Stomach smooth muscle (tissue), 2 donors: ENCODE measurements at regions not wholly inside any gene's neighbourhood (a gene's known extent, or its start where the extent isn't known, plus 50 kb on each side); places are given as distances from the start of the nearest gene placed in this dataset.
A peak's percentile ranks its signal among the peaks of the same experiment; 100 is the strongest.

Source experiments
- H3K27ac ChIP-seq: one replicate; pipeline ENCODE4 v1.7.0; 2013; ENCODE audit warnings: mild to moderate bottlenecking, low read length, inconsistent platforms
- H3K27me3 ChIP-seq, 2 donors: one replicate each; pipeline ENCODE4 v1.7.0; 2013; ENCODE audit warnings: low read length in 2 of 2; ENCODE audit not compliant: insufficient read depth in 2 of 2, control insufficient read depth in 1 of 2
- H3K36me3 ChIP-seq, 2 donors: one replicate each; pipeline ENCODE4 v1.7.0; 2013; ENCODE audit warnings: low read length in 2 of 2; ENCODE audit not compliant: control insufficient read depth in 2 of 2, insufficient read depth in 2 of 2
- H3K4me1 ChIP-seq: one replicate; pipeline ENCODE4 v1.7.0; 2013; ENCODE audit warnings: low read length; ENCODE audit not compliant: control insufficient read depth, insufficient read depth
- H3K4me3 ChIP-seq, 2 donors: one replicate each; pipeline ENCODE4 v1.7.0; 2013; ENCODE audit warnings: low read length in 2 of 2
- H3K9ac ChIP-seq, 2 donors: one replicate each; pipeline ENCODE4 v1.7.0; 2013; ENCODE audit warnings: low read length in 2 of 2, mild to moderate bottlenecking in 1 of 2
- H3K9me3 ChIP-seq, 2 donors: one replicate each; pipeline ENCODE4 v1.7.0; 2013; ENCODE audit warnings: low read length in 2 of 2; ENCODE audit not compliant: control insufficient read depth in 2 of 2
- donor health status: healthy.
- donor health status: Pancreatic carcinoma.

DNA sequence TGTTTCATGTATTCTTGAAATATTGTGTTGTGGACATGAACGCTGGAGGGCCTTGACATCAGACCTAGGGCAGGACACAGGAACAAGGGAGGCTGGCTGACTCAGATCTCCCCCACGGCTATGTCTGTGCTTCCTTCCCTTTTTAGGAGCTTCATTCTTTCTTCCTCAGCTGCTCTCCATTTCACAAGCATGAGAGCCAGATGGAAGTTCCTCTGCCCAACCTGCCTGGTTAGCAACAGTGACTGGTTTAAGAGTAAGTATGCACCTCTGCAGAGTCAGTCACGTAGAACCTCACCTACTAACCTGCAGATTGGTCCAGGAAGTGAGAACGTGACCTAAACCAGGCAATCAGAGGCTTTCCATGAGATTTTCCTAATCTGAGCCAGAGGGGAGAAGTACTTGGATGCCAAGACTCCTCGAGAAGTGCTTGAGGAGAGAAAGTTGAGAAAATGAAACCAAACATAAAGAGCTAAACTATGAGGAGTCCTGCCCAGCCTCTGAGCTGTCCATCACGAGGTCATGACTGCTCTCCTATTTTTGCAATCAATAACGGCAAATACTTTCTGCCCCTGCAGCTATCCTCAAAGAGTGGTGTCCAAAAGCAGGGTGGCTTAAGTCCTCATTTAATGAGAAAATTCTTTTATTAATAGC, 465.2 kb upstream of the CITED2 start:
- Histone ChIP-seq H3K9ac (no peak overlapping the region), H3K27me3 (no peaks in the 10 kb centered on the region), H3K36me3 (no peaks in the 10 kb centered on the region), H3K27ac (peak overlapping the region; percentile 32), H3K4me3 (peak overlapping the region in 1 of 2 donors; percentile 24), H3K9me3 (no peaks in the 10 kb centered on the region), H3K4me1 (no peaks in the 10 kb centered on the region)

- Histone ChIP-seq H3K4me1 (no peaks in the 10 kb centered on the region), H3K9me3 (no peaks in the 10 kb centered on the region), H3K9ac (no peak overlapping the region), H3K4me3 (no peak overlapping the region), H3K27ac (no peak overlapping the region), H3K27me3 (no peaks in the 10 kb centered on the region), H3K36me3 (no peaks in the 10 kb centered on the region)
These were observed 459.8 kb upstream of the CITED2 start for GRCh38 chr6:139834232-139834631.

- Histone ChIP-seq H3K4me1 (no peaks in the 10 kb centered on the region), H3K9ac (no peak overlapping the region), H3K36me3 (no peaks in the 10 kb centered on the region), H3K9me3 (no peaks in the 10 kb centered on the region), H3K27me3 (no peaks in the 10 kb centered on the region), H3K27ac (no peak overlapping the region), H3K4me3 (no peak overlapping the region)
These were observed 459.1 kb upstream of the CITED2 start for GRCh38 chr6:139833592-139833991.

DNA sequence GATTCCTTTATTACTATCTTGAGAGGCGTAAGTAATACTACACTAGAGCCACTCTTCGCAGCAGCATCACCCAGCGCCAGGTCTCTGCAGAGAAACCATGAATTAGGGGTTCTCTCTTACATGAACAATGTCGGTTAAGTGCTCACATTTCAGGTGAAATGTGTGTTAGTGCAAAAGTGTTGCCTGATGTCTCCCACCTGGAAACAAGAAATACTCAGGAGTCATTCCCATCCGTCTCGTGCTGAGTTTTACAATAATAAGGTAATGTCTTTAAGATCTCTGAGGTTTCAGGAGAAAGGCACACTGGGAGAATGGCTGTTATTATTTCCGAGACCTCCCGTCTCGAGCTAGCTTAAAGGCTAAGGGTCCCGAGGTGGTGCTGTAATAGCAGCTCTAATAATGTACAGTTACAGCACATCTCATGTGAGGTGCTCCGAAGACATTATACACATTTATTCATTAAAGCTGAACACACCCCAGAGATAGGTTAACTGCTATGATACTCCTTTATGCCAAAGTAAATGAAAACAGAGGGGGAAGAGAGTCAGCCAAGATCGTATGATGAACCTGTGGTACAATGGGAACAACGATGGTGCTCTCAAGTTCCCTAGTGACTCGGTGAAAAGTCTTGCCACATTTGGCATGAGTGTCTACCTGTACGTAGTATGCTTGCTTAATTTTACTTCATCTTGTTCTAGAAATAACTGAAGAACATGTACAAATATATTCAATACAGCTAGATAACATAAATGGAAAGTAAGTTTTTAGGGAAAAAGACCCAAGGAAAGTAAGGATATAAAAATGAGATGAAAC, 458.3 kb upstream of the CITED2 start:
- Histone ChIP-seq H3K36me3 (no peaks in the 10 kb centered on the region), H3K4me1 (no peaks in the 10 kb centered on the region), H3K4me3 (no peak overlapping the region), H3K9ac (no peak overlapping the region), H3K27me3 (no peaks in the 10 kb centered on the region), H3K9me3 (no peaks in the 10 kb centered on the region), H3K27ac (no peak overlapping the region)

GRCh38 chr6:139829576-139829975, 455.1 kb upstream of the CITED2 start:
- Histone ChIP-seq H3K4me3 (no peak overlapping the region), H3K9me3 (no peaks in the 10 kb centered on the region), H3K27me3 (no peaks in the 10 kb centered on the region), H3K36me3 (no peaks in the 10 kb centered on the region), H3K9ac (no peak overlapping the region), H3K27ac (no peak overlapping the region), H3K4me1 (no peaks in the 10 kb centered on the region)

DNA sequence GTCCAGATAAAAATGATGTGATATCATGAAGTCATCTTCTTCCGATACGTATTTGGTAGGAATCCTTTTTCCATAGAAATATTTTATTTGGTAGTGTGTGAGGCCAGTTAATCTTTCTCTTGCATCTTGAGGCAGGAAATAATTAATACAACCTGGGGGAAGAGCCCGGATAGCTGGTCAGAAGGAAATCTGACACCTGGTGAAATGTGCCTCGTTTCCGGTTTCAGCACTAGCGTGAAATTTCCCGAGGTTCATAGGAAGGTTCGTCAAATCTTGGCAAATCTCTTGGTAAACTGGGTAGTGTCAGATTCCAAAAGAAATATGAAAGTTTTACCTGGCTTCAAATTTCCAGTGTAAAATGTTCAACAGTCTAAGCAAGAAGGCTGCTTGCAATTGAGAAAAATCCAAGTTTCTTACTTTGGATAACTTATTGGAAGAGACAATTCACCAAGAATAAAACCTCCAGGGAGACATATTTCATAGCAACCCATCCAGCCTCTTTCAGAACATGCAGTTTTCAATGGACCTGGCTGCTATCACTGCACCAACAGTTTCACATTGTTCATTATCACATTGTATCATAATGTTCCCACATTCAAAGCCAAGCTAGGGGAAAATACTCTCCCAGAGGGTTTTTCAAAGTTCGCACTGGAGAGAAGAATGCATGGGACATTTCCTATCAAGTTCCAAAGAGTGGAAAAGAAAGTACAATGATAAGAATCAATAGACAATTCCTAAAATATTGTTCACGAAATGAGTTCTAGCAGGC, 454.5 kb upstream of the CITED2 start:
- Histone ChIP-seq H3K9ac (no peak overlapping the region), H3K36me3 (no peaks in the 10 kb centered on the region), H3K9me3 (no peaks in the 10 kb centered on the region), H3K4me1 (no peaks in the 10 kb centered on the region), H3K27me3 (no peaks in the 10 kb centered on the region), H3K27ac (no peak overlapping the region), H3K4me3 (no peak overlapping the region)

GRCh38 chr6:139825935-139826374, 451.5 kb upstream of the CITED2 start:
- Histone ChIP-seq H3K4me3 (no peak overlapping the region), H3K36me3 (no peaks in the 10 kb centered on the region), H3K27me3 (no peaks in the 10 kb centered on the region), H3K9ac (no peak overlapping the region), H3K4me1 (no peaks in the 10 kb centered on the region), H3K27ac (no peak overlapping the region), H3K9me3 (no peaks in the 10 kb centered on the region)

- Histone ChIP-seq H3K27ac (no peak overlapping the region), H3K4me3 (no peak overlapping the region), H3K36me3 (no peaks in the 10 kb centered on the region), H3K4me1 (no peaks in the 10 kb centered on the region), H3K9ac (no peak overlapping the region), H3K9me3 (no peaks in the 10 kb centered on the region), H3K27me3 (no peaks in the 10 kb centered on the region)
These were observed 450.4 kb upstream of the CITED2 start for GRCh38 chr6:139824864-139825263.

DNA sequence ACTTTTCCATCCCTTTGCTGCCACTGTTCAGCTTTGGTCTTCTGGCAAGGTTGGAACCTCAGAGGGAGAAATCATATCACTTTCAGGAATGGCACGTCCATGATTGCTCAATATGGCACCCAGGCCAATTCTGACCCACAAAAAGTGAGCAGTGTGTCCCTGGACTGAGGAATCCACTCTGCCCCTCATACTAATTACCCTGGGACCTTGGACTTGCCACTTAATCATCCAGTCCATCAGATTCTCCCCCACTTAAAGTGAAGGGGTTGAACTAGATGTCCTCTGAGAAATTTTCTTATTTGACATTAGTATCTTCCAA, 449.3 kb upstream of the CITED2 start:
- H3K9ac ChIP-seq, result no peak overlapping the region
- H3K4me3 ChIP-seq, result no peak overlapping the region
- H3K27me3 ChIP-seq, result no peaks in the 10 kb centered on the region
- no peaks in the 10 kb centered on the region for H3K4me1 ChIP-seq
- no peaks in the 10 kb centered on the region for H3K36me3 ChIP-seq
- no peak overlapping the region for H3K27ac ChIP-seq
- no peaks in the 10 kb centered on the region for H3K9me3 ChIP-seq

GRCh38 chr6:139823099-139823807, 448.8 kb upstream of the CITED2 start:
- no peak overlapping the region for H3K27ac ChIP-seq
- no peak overlapping the region for H3K4me3 ChIP-seq
- no peak overlapping the region for H3K9ac ChIP-seq
- H3K36me3 ChIP-seq, result no peaks in the 10 kb centered on the region
- no peaks in the 10 kb centered on the region for H3K9me3 ChIP-seq
- no peaks in the 10 kb centered on the region for H3K4me1 ChIP-seq
- H3K27me3 ChIP-seq, result no peaks in the 10 kb centered on the region
